Stomach (tissue), 8 donors: ENCODE measurements at regions not wholly inside any gene's neighbourhood (a gene's known extent, or its start where the extent isn't known, plus 50 kb on each side); places are given as distances from the start of the nearest gene placed in this dataset.

Experiments used
- DNase-seq, 2 donors: peaks; one replicate each; pipeline versions ENCODE4 v3.0.0 to v3.0.0-alpha.2; 2013 to 2019
- H3K27ac ChIP-seq, 5 donors: fragments of 200-600 bp in 4 of 5; sonication (generic) in 4 of 5; one replicate each; pipeline ENCODE4 v1.5.1; 2013 to 2019; ENCODE audit warnings: mild to moderate bottlenecking in 1 of 5, moderate library complexity in 1 of 5
- H3K27me3 ChIP-seq, 3 donors: fragments of 200-600 bp; sonication (generic); one replicate each; pipeline ENCODE4 v1.5.1; 2017 to 2019; ENCODE audit warnings: mixed run types in 1 of 3
- H3K36me3 ChIP-seq, 4 donors: fragments of 200-600 bp; sonication (generic); 1 replicate in 3 of 4; 2 replicates in 1 of 4; pipeline ENCODE4 v1.5.1; 2016 to 2019
- H3K4me1 ChIP-seq, 4 donors: fragments of 200-600 bp; sonication (generic); one replicate each; pipeline ENCODE4 v1.5.1; 2016 to 2019
- H3K4me3 ChIP-seq, 4 donors: fragments of 200-600 bp; sonication (generic) in 3 of 4; one replicate each; pipeline ENCODE4 v1.5.1; 2016 to 2019; ENCODE audit warnings: mild to moderate bottlenecking in 1 of 4
- H3K9me3 ChIP-seq, 4 donors: fragments of 200-600 bp; sonication (generic); one replicate each; pipeline ENCODE4 v1.5.1; 2016 to 2019
- EP300 ChIP-seq: sonication (generic); formaldehyde crosslinking; IDR thresholded peaks from one replicate; pipeline ENCODE4 v1.6.1; 2017; ENCODE audit warnings: antibody characterized with exemption
- POLR2A ChIP-seq, 4 donors: fragments of 450-650 bp; IDR thresholded peaks; one replicate each; pipeline ENCODE4 v1.6.1; 2016; ENCODE audit warnings: antibody characterized with exemption in 4 of 4, control low read depth in 2 of 4, mild to moderate bottlenecking in 1 of 4, moderate library complexity in 1 of 4
- POLR2AphosphoS5 ChIP-seq, 3 donors: sonication (generic); formaldehyde crosslinking; IDR thresholded peaks; one replicate each; pipeline ENCODE4 v1.6.1; 2016; ENCODE audit warnings: antibody characterized with exemption in 3 of 3
- WGBS, 5 donors: extraction: QIAGEN DNeasy Blood & Tissue Kit in 3 of 5; methylation state at CpG; one replicate each; pipeline versions ENCODE4 v1.1.5 to v1.1.7; 2013 to 2018; 5-methylcytosine and 5-hydroxymethylcytosine counted together
- intact Hi-C: fragments of 100-400 bp; cut with DNase I; formaldehyde crosslinking; loops from one replicate; pipeline ENCODE4 v1.15.1; 2023; ENCODE audit warnings: low total_unique reads
- TF ChIP-seq, protein P1 (sequence below), 7 experiments: fragments of 450-650 bp in 4 of 7; fragments of 200-600 bp in 3 of 7; sonication (generic) in 3 of 7; IDR thresholded peaks; one replicate each; pipeline ENCODE4 v1.5.1; 2016 to 2019; ENCODE audit warnings: antibody characterized with exemption in 7 of 7, control low read depth in 2 of 7, mild to moderate bottlenecking in 1 of 7
- donor health status: healthy with polysubstance abuse.
- donor health status: Bipolar disorder and iron deficiency.
- donor health status: healthy.

DNA sequence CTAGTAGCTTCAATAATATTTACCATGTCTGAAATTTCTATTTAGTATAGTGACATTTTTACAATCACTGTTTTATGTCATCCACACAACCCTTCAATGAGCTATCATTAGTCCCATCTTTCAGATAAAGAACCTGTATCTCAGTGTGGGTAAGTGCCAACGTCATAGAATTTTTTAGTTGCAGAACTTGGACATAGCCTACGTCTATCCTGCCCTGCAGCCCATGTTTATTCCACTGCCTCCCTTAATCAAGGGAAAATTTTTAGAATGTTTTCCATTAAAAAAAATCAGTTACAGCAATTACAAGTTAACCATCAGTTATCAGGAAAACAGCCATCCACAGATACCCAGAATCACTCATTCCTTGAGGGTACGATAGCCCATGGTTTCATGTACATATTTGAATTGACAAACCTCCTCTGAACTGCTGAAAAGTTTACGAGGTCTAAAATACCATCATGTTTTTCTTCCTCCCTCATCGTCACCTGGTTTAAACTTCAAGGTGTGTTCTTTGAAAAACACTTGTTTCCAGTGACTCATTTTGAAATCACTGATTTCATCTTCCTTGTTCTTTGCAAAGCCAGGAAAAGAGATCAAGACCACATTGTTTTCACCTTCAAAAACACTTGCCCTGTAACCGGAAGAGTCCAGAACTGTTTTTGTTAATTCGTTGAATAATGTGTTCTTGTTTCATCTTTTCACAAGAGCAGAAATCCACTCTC is 100.9 kb downstream of the FAM76B start:
- no peak for DNase-seq
- H3K4me1 ChIP-seq = no peaks in the 10 kb centered on the region
- H3K36me3 ChIP-seq = no peaks in the 10 kb centered on the region
- no peaks in the 10 kb centered on the region for H3K27me3 ChIP-seq
- intact Hi-C loops = no loop called here
- no peaks in the 10 kb centered on the region for H3K9me3 ChIP-seq
- H3K27ac ChIP-seq = no peak overlapping the region
- 53 to 63% (median 57%) methylated on average over 7 of the region's 7 CpGs for WGBS, 5 donors
- H3K4me3 ChIP-seq = no peak overlapping the region
- TF ChIP-seq EP300 = no peak
- no peak for TF ChIP-seq POLR2AphosphoS5 (IDR thresholded peaks at IDR 0.05)
- TF ChIP-seq, protein P1, sequence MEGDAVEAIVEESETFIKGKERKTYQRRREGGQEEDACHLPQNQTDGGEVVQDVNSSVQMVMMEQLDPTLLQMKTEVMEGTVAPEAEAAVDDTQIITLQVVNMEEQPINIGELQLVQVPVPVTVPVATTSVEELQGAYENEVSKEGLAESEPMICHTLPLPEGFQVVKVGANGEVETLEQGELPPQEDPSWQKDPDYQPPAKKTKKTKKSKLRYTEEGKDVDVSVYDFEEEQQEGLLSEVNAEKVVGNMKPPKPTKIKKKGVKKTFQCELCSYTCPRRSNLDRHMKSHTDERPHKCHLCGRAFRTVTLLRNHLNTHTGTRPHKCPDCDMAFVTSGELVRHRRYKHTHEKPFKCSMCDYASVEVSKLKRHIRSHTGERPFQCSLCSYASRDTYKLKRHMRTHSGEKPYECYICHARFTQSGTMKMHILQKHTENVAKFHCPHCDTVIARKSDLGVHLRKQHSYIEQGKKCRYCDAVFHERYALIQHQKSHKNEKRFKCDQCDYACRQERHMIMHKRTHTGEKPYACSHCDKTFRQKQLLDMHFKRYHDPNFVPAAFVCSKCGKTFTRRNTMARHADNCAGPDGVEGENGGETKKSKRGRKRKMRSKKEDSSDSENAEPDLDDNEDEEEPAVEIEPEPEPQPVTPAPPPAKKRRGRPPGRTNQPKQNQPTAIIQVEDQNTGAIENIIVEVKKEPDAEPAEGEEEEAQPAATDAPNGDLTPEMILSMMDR (IDR thresholded peaks at IDR 0.05) = no peak
- no peak for TF ChIP-seq POLR2A (IDR thresholded peaks at IDR 0.05)

- DNase-seq = no peak
- H3K9me3 ChIP-seq = no peaks in the 10 kb centered on the region
- no peaks in the 10 kb centered on the region for H3K4me1 ChIP-seq
- no peaks in the 10 kb centered on the region for H3K27me3 ChIP-seq
- WGBS, 5 donors = 71 to 88% (median 77%) methylated on average over 2 of the region's 2 CpGs
- TF ChIP-seq POLR2AphosphoS5 (IDR thresholded peaks at IDR 0.05) = no peak
- no peak for TF ChIP-seq EP300
- TF ChIP-seq, protein P1 (IDR thresholded peaks at IDR 0.05) = no peak
- TF ChIP-seq POLR2A (IDR thresholded peaks at IDR 0.05) = no peak
- H3K36me3 ChIP-seq = no peaks in the 10 kb centered on the region
- intact Hi-C loops = no loop called here
- no peak overlapping the region for H3K27ac ChIP-seq
- no peak overlapping the region for H3K4me3 ChIP-seq
Observed at GRCh38 chr11:95688015-95688414, 101.6 kb downstream of the FAM76B start.

DNA sequence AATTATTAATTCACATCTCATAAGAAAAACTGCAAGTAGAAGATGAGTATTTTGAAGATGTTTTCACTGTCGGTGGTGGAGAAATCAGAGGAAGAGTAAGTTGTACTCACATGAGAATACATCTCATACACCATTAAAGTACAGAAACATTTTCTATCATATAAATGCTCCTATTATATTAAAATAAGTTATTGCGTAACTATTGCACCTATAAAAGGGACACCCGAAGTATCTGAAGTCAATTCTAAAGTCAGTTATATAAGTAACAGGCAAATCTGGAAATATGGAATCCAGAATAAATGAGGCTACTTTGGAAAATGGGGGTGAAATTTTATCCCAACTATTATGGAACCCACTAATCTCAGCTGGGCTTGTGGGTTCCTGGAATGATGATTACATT is 103.3 kb downstream of the FAM76B start:
- Histone ChIP-seq H3K27me3 (no peaks in the 10 kb centered on the region), H3K4me1 (peaks cover 0 to 1% (median 0%) of the 10 kb centered on the region in 4 donors), H3K9me3 (no peaks in the 10 kb centered on the region), H3K36me3 (no peaks in the 10 kb centered on the region), H3K27ac (no peak overlapping the region), H3K4me3 (no peak overlapping the region)
- no peak for DNase-seq
- 90 to 97% (median 95%) methylated on average over 3 of the region's 3 CpGs for WGBS, 5 donors
- TF ChIP-seq POLR2AphosphoS5 (IDR thresholded peaks at IDR 0.05) (no peak), EP300 (no peak), POLR2A (IDR thresholded peaks at IDR 0.05) (no peak)
- TF ChIP-seq, protein P1 (IDR thresholded peaks at IDR 0.05) = no peak
- intact Hi-C loops = no loop called here

GRCh38 chr11:95684701-95685100 is 104.9 kb downstream of the FAM76B start:
- H3K27ac ChIP-seq = no peak overlapping the region
- H3K9me3 ChIP-seq = no peaks in the 10 kb centered on the region
- DNase-seq = no peak
- WGBS, 5 donors = 87 to 99% (median 95%) methylated on average over 2 of the region's 2 CpGs
- intact Hi-C loops = no loop called here
- no peaks in the 10 kb centered on the region for H3K36me3 ChIP-seq
- H3K27me3 ChIP-seq = no peaks in the 10 kb centered on the region
- no peak overlapping the region for H3K4me3 ChIP-seq
- TF ChIP-seq EP300 (no peak), POLR2A (IDR thresholded peaks at IDR 0.05) (no peak), POLR2AphosphoS5 (IDR thresholded peaks at IDR 0.05) (no peak)
- TF ChIP-seq, protein P1 (IDR thresholded peaks at IDR 0.05) = no peak
- H3K4me1 ChIP-seq = peaks cover 0 to 17% (median 9%) of the 10 kb centered on the region in 4 donors
